HG03460 (cell line): ENCODE measurements at regions not wholly inside any gene's neighbourhood (a gene's known extent, or its start where the extent isn't known, plus 50 kb on each side); places are given as distances from the start of the nearest gene placed in this dataset.
A peak's percentile ranks its signal among the peaks of the same experiment; 100 is the strongest.

Source experiments
- ATAC-seq: cut with Tn5 transposase; IDR thresholded peaks from one replicate; pipeline ENCODE4 v1.9.1; 2021; ENCODE audit not compliant: unreplicated experiment

DNA sequence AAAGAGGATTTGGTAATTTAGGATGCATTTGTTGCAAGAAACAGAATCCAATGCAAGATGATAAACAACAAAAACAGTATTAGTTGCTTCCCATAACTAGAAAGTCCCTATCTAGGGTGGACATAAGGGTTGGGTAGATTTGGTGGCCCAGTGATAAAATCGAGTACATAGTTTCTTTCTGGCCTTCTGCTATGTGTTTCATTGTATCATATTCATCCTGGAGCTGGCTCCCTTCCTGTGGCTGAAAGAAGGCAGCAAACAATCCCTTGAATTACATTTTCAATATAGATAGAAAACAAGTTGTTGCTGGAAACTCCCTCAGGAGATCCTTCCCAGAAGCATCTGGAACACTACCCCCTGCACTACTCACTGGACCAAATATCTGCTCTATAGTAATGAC is 135.1 kb downstream of the ID4 start:
- ATAC-seq: no peak

DNA sequence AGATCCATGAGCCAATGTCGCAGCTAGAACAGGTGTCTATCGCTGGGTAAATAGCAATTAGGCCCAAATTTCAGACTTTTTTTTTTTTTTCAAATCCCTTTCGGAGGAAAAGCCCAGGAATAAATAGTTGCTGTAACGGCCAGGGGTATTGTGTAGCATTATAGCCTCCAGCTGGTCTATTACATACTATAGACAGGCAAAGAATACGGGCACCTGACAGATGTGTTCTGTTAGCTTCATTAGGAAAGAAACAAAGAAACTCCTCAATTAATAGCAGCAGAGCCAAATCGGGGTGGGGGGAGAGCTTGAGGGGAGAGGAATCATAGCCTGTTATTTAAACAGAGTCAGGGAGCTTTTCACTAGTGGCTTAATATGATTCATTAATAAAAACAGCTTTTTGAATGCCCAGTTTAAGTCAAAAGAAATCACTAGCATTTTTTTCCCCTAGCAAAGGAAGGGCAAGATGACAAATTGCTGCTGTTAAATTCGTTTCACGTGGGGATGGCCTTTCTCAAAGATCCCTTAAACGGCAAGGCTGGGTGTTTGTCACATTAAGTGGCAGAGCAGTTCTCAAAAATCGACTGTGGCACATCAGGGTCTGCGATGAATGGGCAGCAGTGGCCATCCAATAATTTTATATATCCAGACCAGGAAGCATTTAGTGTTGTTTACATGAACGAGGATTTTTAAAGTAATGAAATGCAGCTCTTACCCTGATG is 139.4 kb downstream of the ID4 start:
- no peak for ATAC-seq

DNA sequence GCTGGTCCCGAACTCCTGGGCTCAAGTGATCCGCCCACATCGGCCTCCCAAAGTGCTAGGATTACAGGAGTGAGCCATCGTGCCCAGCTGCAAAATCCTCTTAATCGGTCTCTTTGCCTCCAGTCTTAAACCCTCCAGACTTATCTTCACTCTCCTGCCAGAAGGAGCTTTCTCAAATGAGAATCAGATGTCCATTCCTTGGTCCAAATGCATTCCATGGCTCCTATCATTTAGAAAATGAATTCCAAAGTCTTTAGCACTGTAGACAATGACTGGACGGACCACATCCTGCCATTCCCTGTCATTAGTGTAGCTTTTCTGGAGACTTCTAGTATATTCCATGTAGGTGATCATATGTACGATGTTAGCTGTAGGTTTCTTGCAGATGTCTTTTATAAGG is 141.9 kb downstream of the ID4 start:
- ATAC-seq: no peak

DNA sequence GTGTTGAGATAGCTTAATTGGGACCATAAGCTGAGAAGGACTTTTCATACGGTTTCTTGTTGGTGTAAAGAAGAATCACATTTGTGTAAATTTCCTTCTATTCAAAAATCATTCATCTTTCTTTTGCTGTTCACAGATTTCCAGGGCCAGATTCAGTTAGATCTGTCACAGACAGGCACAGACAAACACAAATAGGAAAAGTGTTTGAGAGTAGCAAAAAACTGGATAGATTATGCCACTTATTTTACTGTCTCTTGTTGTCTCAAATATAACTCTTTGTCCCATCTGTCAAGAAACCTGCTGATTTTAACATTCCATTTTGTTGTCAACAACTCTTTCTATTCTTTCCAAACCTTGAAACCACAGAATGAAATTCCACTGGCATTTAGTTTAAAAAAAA is 142.8 kb downstream of the ID4 start:
- ATAC-seq: no peak

DNA sequence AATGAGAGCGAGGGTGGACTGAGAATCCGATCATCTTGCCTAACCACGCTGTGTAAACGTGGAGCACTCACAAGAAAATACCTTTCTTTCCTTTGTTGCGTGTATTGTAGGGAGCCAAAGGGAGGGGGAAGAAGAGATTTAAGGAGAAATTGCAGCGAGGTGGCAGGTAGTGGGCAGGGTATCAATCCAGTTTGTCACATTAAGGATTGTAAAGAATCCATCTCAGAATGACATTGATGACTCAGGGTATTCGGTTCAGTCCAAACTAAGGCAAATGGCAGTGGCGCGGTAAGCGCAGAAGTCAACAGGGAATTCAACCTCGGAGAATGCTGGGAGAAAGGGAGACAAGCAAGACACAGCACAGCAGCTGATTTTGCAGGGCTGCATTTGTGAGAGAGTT is 146.2 kb downstream of the ID4 start:
- no peak for ATAC-seq

DNA sequence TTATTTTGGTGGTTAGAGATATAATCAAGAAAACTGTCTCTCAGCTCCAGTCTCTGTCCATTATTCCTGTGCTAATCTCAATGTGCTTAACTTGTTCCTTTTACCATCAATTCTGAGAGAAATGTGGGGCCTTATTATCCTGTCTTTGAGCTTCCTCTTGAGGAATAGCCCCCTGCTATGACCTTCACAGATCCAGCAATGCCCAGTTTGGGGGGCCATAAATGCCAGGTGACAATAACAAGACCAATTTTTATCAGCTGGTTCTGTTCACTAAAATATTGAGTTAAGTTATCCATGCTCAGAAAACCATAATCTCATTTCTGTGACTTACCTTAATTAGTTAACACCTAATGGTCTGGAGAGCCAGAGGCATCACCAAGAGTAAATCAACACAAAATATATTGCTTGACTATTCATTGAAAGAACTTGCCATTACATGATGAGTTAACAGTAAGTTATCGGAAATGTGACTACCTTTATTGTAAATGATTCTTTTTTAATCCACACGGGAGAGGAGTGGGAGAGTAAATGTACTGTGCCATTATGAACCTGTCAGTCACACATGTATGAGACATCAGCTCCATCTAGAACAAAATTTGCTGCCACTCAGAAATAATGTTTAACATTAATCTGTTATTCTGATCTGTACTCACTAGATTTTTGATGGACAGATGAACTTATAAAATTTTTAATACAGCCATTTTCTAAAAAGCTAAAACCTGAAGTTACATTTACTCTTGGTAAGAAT is 149.7 kb downstream of the ID4 start:
- ATAC-seq: no peak

DNA sequence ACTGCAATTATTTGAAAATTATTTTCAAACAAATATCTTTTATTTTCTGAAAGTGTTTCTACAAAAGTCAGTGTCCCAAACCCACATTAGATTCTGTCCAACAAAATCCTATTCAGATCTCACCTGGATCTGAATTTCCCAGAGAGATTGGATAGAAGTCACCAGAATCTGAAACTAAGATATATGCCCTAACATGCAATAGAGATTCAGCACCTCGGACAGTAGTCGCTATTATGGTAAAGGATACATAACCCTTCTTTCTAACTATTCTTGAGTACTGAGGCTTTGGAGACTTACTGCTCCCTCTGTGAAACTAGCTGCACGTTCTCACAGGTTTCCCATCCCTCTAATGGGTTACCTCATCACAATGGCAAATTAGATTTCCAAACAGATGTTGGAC is 151.4 kb downstream of the ID4 start:
- no peak for ATAC-seq

DNA sequence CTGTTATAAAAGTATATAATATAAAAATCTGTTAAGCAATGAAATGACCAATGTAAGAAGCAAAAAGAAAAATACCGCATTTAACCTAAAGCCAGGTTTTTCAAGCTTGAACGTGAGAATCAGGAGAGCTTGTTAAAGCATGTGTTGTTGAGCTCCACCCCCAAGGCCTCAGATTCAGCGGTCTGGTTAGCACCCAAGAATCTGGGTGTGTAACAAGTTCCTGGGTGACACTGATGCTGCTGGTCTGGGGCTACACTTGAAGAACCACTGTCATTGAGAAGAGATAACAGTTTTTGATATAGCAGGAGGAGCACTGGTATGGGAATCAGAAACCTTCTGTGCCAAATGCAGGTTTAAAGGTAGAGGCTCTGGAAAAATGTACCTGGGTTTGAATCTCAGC is 154.0 kb downstream of the ID4 start:
- ATAC-seq: no peak

DNA sequence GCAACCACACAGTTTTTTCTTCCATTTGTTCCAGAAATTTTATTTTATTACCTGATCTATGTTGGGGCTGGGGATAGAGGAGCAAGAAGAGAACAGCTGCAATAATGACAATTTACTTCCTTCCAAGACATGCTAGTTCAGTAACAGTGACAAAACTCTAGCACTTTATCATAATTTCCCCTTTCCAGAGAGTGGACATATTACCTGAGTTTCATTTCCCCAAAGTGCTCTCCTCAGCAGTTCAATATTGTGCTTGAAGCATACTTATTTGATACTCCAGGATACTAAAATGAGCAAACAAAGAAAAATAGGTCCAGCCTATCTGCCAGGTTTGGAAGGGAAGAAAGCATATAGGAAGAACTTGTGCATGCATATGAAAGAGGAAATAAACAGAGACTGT is 157.7 kb downstream of the ID4 start:
- ATAC-seq: no peak

DNA sequence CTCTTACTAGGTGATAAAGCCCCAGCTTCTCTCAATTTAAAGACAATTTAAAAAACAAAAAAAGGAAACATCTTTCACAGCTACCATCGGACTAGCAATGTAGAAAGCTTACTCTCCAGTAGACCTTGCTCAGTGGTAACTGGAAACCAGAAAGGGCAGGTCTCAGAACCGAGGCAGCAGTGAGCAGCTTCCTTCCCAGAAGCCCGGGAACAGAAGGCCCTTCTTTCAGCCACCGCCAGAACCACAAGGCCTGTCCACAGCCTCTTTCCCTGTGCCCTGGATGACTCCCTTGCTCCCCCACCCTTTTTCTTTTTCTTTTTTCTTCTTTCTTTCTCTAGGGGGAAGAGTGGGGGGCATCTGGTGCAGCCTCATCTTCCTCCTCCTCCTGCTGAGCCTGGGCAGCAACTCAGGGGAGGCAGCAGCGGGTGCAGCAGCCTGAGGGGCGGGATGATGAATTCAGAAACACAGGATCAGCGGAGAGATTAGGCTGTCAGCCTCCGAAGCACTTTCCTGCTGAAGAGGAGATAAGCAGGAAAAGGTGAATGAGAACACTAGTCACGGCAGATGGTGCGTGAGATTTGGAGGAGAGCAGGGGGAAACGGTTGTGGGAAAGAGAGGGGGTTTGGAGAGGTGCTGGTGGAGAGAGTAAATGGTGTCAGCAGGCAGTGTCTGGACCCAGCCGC is 158.5 kb downstream of the ID4 start:
- ATAC-seq: no peak

DNA sequence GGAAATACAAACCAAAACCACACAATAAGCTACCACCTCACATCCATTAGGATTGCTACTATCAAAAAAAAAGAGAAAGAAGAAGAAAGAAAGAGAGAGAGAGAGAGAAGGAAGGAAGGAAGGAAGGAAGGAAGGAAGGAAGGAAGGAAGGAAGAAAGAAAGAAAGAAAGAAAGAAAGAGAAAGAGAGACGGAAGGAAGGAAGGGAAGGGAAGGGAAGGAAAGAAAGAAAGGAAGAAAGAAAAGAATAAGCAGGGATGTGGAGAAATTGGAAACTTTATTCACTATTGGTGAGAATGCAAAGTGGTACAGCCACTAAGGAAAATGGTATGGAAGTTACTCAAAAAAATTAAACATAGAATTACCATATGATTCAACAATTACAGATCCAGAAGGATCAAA is 159.9 kb downstream of the ID4 start:
- ATAC-seq: no peak

DNA sequence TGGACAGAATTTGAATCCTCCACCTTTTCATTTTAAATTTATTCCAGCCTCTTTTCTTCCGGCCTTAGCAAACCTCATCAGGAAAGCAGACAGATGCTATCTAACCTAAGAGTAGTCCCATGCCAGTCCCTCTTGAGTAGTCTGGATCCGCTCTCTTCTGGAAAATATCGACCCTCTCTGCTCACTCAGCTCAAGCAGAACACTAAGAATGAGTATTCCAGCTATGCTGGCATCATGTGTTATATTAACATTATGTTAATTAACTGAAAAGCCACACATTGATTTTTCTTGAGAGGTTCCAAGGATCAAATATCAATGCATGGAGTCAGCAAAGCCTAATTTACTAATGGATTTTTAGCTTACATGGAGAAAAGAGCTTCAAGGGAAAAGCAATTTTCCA is 161.4 kb downstream of the ID4 start:
- no peak for ATAC-seq

DNA sequence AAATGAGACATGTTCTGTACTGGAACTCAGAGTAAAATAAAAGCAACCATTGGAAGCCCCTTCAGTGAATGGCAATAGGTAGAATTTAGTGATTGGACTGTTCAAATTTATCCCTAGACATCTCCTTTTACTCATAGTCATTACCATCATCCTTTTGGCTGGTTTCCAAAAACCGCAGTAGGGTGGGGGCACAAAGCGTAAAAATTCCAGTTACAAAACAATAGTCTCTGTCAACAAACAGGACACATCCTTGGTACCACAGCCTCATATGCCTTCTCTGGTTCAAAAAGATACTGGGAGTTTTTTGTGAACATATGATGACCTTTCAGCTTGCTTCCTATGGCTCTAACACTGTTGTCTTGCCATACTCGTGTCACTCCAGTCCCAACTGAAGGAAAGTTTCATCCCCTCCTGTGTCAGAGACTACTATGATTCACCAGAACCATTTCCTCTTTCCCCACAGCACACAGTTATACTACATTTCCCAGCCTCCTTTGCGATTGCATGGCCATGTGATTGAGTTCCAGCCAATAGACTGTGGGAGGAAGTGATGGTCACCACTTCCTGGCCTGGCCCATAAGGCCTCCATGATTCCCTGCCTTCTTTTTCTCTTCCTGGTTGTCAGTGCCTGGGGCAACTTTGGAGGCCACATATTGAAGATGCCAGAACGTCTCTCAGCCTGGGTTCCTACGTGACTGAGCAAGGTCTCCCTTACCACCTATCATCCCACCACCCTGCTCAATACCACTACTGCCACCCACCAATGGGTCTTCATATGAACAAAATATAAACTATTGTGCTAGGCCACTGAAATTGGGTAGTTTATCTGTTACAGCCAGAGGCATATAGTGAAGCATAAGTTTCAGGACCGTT is 162.4 kb downstream of the ID4 start:
- peak; percentile 94 for ATAC-seq

DNA sequence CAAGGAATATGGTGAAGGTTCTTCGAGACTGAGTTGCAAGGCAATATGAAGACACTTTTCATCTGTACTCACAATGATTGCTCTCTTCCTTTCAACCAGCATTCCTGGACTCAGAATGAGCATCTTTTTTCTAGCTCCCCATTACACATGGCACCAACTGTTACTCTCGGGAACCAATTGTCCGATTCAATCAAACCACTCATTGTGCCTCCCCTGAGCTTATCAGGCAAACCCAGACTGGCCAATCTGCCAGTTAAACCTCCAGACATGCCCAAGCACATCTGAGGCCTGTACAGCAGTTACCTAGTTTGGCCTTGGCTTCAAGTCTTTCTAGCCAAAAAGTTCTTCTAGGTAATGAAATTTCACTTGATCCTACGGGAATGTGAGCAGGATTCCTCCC is 164.1 kb downstream of the ID4 start:
- no peak for ATAC-seq

DNA sequence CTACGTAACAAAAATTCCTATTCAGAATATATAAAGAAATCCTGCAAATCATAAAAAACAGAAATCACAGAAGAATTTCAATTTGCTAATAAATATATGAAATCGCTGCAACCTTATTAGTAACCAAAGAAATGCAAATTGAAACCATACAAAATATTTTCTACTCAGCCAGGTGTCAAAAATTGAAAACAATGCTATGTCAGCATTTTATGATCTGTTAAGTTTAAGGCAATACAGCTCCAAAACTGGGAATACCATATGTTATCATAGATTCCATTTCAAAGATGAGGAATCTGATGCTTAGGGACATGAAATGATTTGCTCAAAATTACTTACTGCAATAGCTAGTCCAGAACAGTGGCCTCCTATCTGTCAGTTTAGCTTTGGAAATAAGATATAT is 168.9 kb downstream of the ID4 start:
- no peak for ATAC-seq

DNA sequence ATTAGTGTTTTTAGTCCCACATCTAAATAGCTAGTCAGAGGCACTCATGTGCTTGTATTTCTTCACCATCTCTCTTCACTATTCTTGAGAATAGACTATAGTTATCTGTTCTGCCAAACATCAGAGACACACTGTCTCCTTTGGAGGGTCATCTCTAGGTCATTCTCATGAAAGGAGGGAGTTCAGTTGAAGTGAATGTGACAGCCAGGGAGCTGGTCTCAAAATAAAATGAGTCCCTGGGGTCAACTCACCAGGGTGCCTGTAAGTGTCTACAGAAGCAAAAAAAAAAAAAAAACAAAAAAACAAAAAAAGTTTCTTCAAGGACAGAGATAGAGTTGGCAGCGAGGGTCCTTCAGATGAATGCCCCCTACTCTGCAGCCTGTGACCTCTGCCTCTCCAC is 171.0 kb downstream of the ID4 start:
- ATAC-seq: no peak

DNA sequence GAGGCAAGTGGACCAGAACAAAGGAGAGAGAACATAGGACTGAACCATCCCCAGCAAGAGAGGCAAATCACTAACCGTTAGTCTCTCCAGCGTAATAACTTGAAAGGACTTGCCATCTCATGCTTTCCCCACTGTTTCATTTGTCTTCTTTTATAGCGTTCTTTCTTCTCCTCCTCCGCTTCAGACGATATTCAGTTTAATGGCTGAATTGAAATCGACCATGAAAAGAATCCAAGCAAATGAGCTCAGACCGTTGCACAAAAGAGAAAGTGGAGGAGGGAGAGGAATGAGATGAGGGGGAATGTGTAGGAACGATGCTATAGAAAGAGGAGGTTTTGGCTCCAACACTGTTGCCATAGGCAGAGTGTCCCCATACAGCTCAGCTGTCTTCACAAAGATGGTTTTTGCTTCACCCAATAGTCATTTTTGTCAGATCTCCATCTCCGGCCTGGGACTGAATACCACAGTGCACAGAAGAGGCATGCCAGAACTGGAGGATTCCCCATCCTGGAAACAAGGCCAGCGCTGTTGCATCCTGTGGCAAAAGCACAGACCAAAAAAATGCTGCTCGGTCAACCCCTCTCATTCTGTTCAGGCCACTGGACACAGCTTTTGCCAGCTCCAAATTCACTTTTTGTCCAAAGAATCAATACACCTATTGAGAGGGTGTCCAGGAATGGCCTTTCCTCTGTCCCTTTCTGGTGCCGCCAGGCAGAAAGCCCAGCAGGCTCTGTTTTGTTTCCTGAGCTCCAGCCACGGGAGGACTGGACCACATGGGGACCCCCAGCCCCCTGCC is 176.1 kb downstream of the ID4 start:
- ATAC-seq: no peak

DNA sequence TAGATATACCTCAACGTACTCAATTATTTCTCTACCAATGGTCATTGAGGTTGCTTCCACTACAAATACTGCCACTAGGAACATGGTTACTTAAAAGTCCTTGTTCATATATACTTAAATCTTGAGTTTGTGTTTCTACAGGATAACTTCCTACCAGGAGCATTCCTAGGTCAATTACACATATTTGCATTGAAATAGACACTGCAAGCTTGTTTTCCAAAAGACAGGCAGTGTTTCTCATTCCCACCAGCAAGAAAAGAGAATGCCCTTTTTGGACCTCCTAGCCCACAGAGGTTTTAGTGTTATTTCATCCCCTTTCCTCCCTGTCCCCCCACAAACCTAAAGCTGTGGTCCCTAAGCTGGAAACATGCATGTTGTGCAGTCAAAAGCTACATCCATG is 177.3 kb downstream of the ID4 start:
- no peak for ATAC-seq

DNA sequence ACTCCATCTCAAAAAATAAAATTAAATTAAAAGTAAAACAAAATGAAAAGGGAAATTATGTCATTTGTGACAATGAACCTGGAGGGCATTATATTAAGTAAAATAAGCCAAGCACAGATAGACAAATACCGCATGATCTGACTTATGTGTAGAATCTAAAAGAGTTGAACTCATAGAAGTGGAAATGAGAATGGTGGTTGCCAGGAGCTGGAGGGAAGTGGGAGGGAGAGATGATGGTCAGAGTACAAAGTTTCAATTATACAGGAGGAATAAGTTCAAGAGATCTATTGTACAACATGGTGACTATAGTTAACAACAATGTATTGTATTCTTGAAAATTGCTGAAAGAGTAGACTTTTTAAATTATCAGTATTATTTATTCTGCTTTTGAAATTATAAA is 183.4 kb downstream of the ID4 start:
- no peak for ATAC-seq

DNA sequence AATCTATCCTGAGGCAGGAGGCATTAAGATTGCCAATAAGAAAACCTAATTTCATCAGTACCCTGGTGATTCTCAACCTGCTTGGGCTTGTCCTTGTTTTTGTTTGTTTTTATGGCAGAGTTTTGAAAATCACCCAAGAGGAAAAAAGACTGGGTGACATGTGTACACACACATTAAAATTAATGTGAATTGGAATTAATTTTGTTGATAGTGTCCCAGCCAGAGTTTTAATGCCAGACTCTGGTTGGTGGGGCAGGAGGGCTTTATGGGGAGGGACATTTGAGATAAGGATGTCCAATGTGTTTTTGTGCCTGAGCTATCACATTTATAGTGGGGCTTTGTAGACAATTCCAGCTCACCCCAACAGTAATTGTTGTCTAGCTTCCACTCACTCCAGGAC is 184.6 kb downstream of the ID4 start:
- ATAC-seq: no peak
